ENCODE measurements at regions not wholly inside any gene's neighbourhood (a gene's known extent, or its start where the extent isn't known, plus 50 kb on each side); places are given as distances from the start of the nearest gene placed in this dataset.

- TF ChIP-seq ZFX (IDR thresholded peaks at IDR 0.05) (no peak), CTCF (conservative IDR thresholded peaks at IDR 0.05) (no peak)
Observed at GRCh38 chr12:60710246-60710645, 1114.4 kb downstream of the SLC16A7 start.
